Neuronal stem cell (in vitro differentiated cells): ENCODE measurements at regions not wholly inside any gene's neighbourhood (a gene's known extent, or its start where the extent isn't known, plus 50 kb on each side); places are given as distances from the start of the nearest gene placed in this dataset.

Experiments
- DNase-seq: peaks from one replicate; pipeline ENCODE4 v3.0.0-alpha.2; 2013; ENCODE audit warnings: low spot score
- H2AFZ ChIP-seq: one replicate; pipeline ENCODE4 v1.6.1; 2013; ENCODE audit warnings: mild to moderate bottlenecking, low read length, inconsistent platforms
- H2AK5ac ChIP-seq: 2 replicates; pipeline ENCODE4 v1.6.1; 2013; ENCODE audit warnings: low read depth, mild to moderate bottlenecking, inconsistent platforms, low read length, moderate library complexity, mixed read lengths
- H2BK120ac ChIP-seq: 2 replicates; pipeline ENCODE4 v1.6.1; 2013; ENCODE audit warnings: low read depth, mild to moderate bottlenecking, inconsistent platforms, low read length, moderate library complexity, mixed read lengths
- H2BK12ac ChIP-seq: one replicate; pipeline ENCODE4 v1.6.1; 2013; ENCODE audit warnings: low read length, inconsistent platforms
- H2BK15ac ChIP-seq: 2 replicates; pipeline ENCODE4 v1.6.1; 2013; ENCODE audit warnings: mild to moderate bottlenecking, low read length, inconsistent platforms, mixed read lengths
- H2BK5ac ChIP-seq: one replicate; pipeline ENCODE4 v1.6.1; 2013; ENCODE audit warnings: inconsistent platforms, mild to moderate bottlenecking, low read length, moderate library complexity
- H3K14ac ChIP-seq: one replicate; pipeline ENCODE4 v1.6.1; 2013; ENCODE audit warnings: low read length, inconsistent platforms
- H3K18ac ChIP-seq: 2 replicates; pipeline ENCODE4 v1.6.1; 2013; ENCODE audit warnings: low read length, inconsistent platforms
- H3K23ac ChIP-seq: 2 replicates; pipeline ENCODE4 v1.6.1; 2013; ENCODE audit warnings: low read depth, mild to moderate bottlenecking, mixed read lengths, low read length, inconsistent platforms; ENCODE audit not compliant: poor library complexity
- H3K27ac ChIP-seq: replicated peaks from 3 replicates; pipeline ENCODE4 v1.5.1; 2013; ENCODE audit warnings: low read length, inconsistent platforms
- H3K27me3 ChIP-seq, 3 experiments: 2 replicates each; pipeline ENCODE4 v1.6.1; 2013; ENCODE audit warnings: low read length in 3 of 3, mild to moderate bottlenecking in 2 of 3, inconsistent platforms in 1 of 3, low read depth in 1 of 3, mixed read lengths in 1 of 3, moderate library complexity in 1 of 3; ENCODE audit not compliant: control insufficient read depth in 3 of 3, insufficient read depth in 3 of 3
- H3K36me3 ChIP-seq, 2 donors: replicated peaks in 1 of 2; 2 replicates each; pipeline ENCODE4 v1.6.1; 2013; ENCODE audit warnings: low read length in 2 of 2; ENCODE audit not compliant: control insufficient read depth in 2 of 2, insufficient read depth in 2 of 2
- H3K4ac ChIP-seq: 2 replicates; pipeline ENCODE4 v1.6.1; 2013; ENCODE audit warnings: inconsistent platforms, mild to moderate bottlenecking, low read length, moderate library complexity
- H3K4me1 ChIP-seq, 2 donors: 1 replicate in 1 of 2; 2 replicates in 1 of 2; pipeline ENCODE4 v1.6.1; 2013; ENCODE audit warnings: low read length in 2 of 2, low read depth in 1 of 2; ENCODE audit not compliant: control insufficient read depth in 2 of 2, insufficient read depth in 1 of 2
- H3K4me2 ChIP-seq: one replicate; pipeline ENCODE4 v1.6.1; 2013; ENCODE audit warnings: mild to moderate bottlenecking, low read length, inconsistent platforms; ENCODE audit not compliant: insufficient read depth, poor library complexity, severe bottlenecking
- H3K4me3 ChIP-seq, 2 donors: 2 replicates each; pipeline ENCODE4 v1.5.1; 2013; ENCODE audit warnings: low read length in 2 of 2, mild to moderate bottlenecking in 2 of 2, inconsistent platforms in 1 of 2, moderate library complexity in 1 of 2
- H3K79me1 ChIP-seq: one replicate; pipeline ENCODE4 v1.6.1; 2013; ENCODE audit warnings: low read depth, mild to moderate bottlenecking, inconsistent platforms, low read length, moderate library complexity
- H3K9ac ChIP-seq: one replicate; pipeline ENCODE4 v1.6.1; 2013; ENCODE audit warnings: mild to moderate bottlenecking, low read depth, low read length, inconsistent platforms; ENCODE audit not compliant: poor library complexity
- H3K9me3 ChIP-seq, 2 donors: replicated peaks in 1 of 2; 2 replicates each; pipeline versions ENCODE3 to v1.6.1; 2013; ENCODE audit warnings: low read length in 2 of 2, mild to moderate bottlenecking in 2 of 2, inconsistent platforms in 1 of 2, low read depth in 1 of 2, mixed read lengths in 1 of 2, moderate library complexity in 1 of 2; ENCODE audit not compliant: control insufficient read depth in 2 of 2, insufficient read depth in 1 of 2
- H4K8ac ChIP-seq: one replicate; pipeline ENCODE4 v1.6.1; 2013; ENCODE audit warnings: low read depth, mild to moderate bottlenecking, inconsistent platforms, low read length, moderate library complexity
- H4K91ac ChIP-seq: one replicate; pipeline ENCODE4 v1.6.1; 2013; ENCODE audit warnings: low read length, low read depth, mild to moderate bottlenecking, inconsistent platforms; ENCODE audit not compliant: poor library complexity
- WGBS, 2 donors: extraction: QIAGEN DNeasy Blood & Tissue Kit; methylation state at CpG; one replicate each; pipeline ENCODE4 v1.1.7; 2013; ENCODE audit warnings: missing lambda C conversion rate in 2 of 2, mixed read lengths in 1 of 2; ENCODE audit not compliant: insufficient read length in 2 of 2, insufficient replicate concordance in 1 of 2; ENCODE audit errors: extremely low coverage in 2 of 2; 5-methylcytosine and 5-hydroxymethylcytosine counted together

GRCh38 chr18:70431203-70431624 lies 142.4 kb downstream of the SOCS6 start:
- no peak overlapping the region for H2BK15ac ChIP-seq
- DNase-seq, result no peak
- no peak overlapping the region for H3K18ac ChIP-seq
- no peak overlapping the region for H2AFZ ChIP-seq
- H3K27me3 ChIP-seq, result no peaks in the 10 kb centered on the region
- H3K14ac ChIP-seq, result no peak overlapping the region
- H3K9ac ChIP-seq, result no peak overlapping the region
- no peak overlapping the region for H2BK5ac ChIP-seq
- no CpG with 5 or more reads among the region's 2 CpGs for WGBS, 2 donors
- no peak overlapping the region for H3K4me3 ChIP-seq
- H3K4me2 ChIP-seq, result no peak overlapping the region
- H4K91ac ChIP-seq, result no peak overlapping the region
- no peak overlapping the region for H2AK5ac ChIP-seq
- no peaks in the 10 kb centered on the region for H3K9me3 ChIP-seq
- no peak overlapping the region for H4K8ac ChIP-seq
- no peaks in the 10 kb centered on the region for H3K36me3 ChIP-seq
- H3K23ac ChIP-seq, result no peak overlapping the region
- H2BK12ac ChIP-seq, result no peak overlapping the region
- no peaks in the 10 kb centered on the region for H3K4me1 ChIP-seq
- no peak overlapping the region for H3K4ac ChIP-seq
- no peak overlapping the region for H2BK120ac ChIP-seq
- H3K79me1 ChIP-seq, result peaks cover 2% of the 10 kb centered on the region
- H3K27ac ChIP-seq, result no peak overlapping the region

DNA sequence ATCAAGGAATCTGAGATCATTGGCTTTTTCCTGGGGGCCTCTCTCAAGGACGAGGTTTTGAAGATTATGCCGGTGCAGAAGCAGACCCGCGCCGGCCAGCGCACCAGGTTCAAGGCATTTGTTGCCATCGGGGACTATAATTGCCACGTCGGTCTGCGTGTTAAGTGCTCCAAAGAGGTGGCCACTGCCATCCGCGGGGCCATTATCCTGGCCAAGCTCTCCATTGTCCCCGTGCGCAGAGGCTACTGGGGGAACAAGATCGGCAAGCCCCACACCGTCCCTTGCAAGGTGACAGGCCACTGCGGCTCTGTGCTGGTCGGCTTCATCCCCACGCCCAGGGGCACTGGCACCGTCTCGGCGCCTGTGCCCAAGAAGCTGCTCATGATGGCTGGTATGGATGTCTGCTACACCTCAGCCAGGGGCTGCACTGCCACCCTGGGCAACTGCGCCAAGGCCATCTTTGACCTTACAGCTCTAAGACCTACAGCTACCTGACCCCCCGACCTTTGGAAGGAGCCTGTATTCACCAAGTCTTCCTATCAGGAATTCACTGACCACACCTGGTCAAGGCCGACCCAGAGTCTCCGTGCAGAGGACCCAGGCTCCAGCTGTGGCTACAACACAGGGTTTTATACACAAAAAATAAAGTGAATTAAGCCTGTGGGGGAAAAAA lies 141.8 kb downstream of the SOCS6 start:
- no CpG with 5 or more reads among the region's 26 CpGs for WGBS, 2 donors
- no peak overlapping the region for H3K27ac ChIP-seq
- peak overlapping the region; percentile 48 for H2BK5ac ChIP-seq
- no peak overlapping the region for H2BK120ac ChIP-seq
- H3K18ac ChIP-seq, result peak overlapping the region; percentile 8
- no peak overlapping the region for H2BK12ac ChIP-seq
- DNase-seq, result no peak
- H2BK15ac ChIP-seq, result no peak overlapping the region
- H3K36me3 ChIP-seq, result no peaks in the 10 kb centered on the region
- H2AK5ac ChIP-seq, result no peak overlapping the region
- no peak overlapping the region for H3K4ac ChIP-seq
- H3K9me3 ChIP-seq, result no peaks in the 10 kb centered on the region
- H4K8ac ChIP-seq, result no peak overlapping the region
- no peak overlapping the region for H3K4me3 ChIP-seq
- no peak overlapping the region for H3K23ac ChIP-seq
- no peak overlapping the region for H3K9ac ChIP-seq
- no peak overlapping the region for H3K14ac ChIP-seq
- no peaks in the 10 kb centered on the region for H3K27me3 ChIP-seq
- H4K91ac ChIP-seq, result no peak overlapping the region
- H3K79me1 ChIP-seq, result peaks cover 2% of the 10 kb centered on the region
- no peak overlapping the region for H3K4me2 ChIP-seq
- no peak overlapping the region for H2AFZ ChIP-seq
- H3K4me1 ChIP-seq, result no peaks in the 10 kb centered on the region

- H4K91ac ChIP-seq, result no peak overlapping the region
- no peak overlapping the region for H3K23ac ChIP-seq
- no peaks in the 10 kb centered on the region for H3K9me3 ChIP-seq
- H2AFZ ChIP-seq, result no peak overlapping the region
- peaks cover 2% of the 10 kb centered on the region for H3K79me1 ChIP-seq
- H3K14ac ChIP-seq, result no peak overlapping the region
- no peak overlapping the region for H2BK15ac ChIP-seq
- H3K27me3 ChIP-seq, result no peaks in the 10 kb centered on the region
- H3K36me3 ChIP-seq, result no peaks in the 10 kb centered on the region
- H3K4ac ChIP-seq, result no peak overlapping the region
- no peak overlapping the region for H3K27ac ChIP-seq
- no peak overlapping the region for H4K8ac ChIP-seq
- no peak overlapping the region for H2AK5ac ChIP-seq
- peak overlapping the region; percentile 48 for H2BK5ac ChIP-seq
- WGBS, 2 donors, result no CpG with 5 or more reads among the region's 36 CpGs
- DNase-seq, result no peak
- no peak overlapping the region for H3K18ac ChIP-seq
- no peak overlapping the region for H3K9ac ChIP-seq
- no peak overlapping the region for H2BK12ac ChIP-seq
- H3K4me1 ChIP-seq, result no peaks in the 10 kb centered on the region
- no peak overlapping the region for H2BK120ac ChIP-seq
- no peak overlapping the region for H3K4me2 ChIP-seq
- no peak overlapping the region for H3K4me3 ChIP-seq
Measured at GRCh38 chr18:70429847-70430500, 141.1 kb downstream of the SOCS6 start.

GRCh38 chr18:70428439-70428838 lies 139.6 kb downstream of the SOCS6 start:
- Histone ChIP-seq H3K23ac (no peak overlapping the region), H3K18ac (no peak overlapping the region), H3K4me3 (no peak overlapping the region), H2BK120ac (no peak overlapping the region), H3K4me2 (no peak overlapping the region), H3K4me1 (peaks cover 0 to 4% of the 10 kb centered on the region in 2 donors), H2AFZ (no peak overlapping the region), H3K27ac (no peak overlapping the region), H3K4ac (no peak overlapping the region), H4K8ac (no peak overlapping the region), H3K27me3 (no peaks in the 10 kb centered on the region), H3K14ac (no peak overlapping the region), H4K91ac (no peak overlapping the region), H2BK5ac (no peak overlapping the region), H3K36me3 (no peaks in the 10 kb centered on the region), H3K9ac (no peak overlapping the region), H3K79me1 (peaks cover 2% of the 10 kb centered on the region), H2AK5ac (no peak overlapping the region), H2BK12ac (no peak overlapping the region), H2BK15ac (no peak overlapping the region), H3K9me3 (no peaks in the 10 kb centered on the region)
- WGBS, 2 donors, result no CpG with 5 or more reads among the region's 1 CpG
- no peak for DNase-seq
